HG03342 (cell line): ENCODE measurements at regions not wholly inside any gene's neighbourhood (a gene's known extent, or its start where the extent isn't known, plus 50 kb on each side); places are given as distances from the start of the nearest gene placed in this dataset.

Experiments
- ATAC-seq: cut with Tn5 transposase; IDR thresholded peaks from one replicate; pipeline ENCODE4 v1.9.1; 2021; ENCODE audit warnings: mild to moderate bottlenecking, moderate library complexity; ENCODE audit not compliant: unreplicated experiment

DNA sequence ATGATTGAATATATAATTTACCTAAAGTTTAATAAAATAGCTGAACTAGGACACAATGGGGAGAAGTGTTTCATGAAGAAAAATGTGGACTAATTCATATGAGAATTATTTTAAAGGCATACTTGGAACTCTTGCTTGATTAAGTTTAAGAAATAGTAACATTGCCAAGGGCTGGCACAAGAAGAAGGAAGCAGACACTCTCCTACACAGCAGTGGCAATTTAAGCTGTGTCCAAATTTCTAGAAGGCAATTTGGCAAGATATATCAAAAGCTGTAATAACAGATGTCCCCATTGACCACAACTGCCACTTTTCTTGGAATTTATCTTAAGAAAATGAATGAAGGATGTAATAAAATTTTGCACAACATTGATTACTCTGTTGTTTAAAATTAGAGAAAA lies 209.5 kb upstream of the S100G start:
- no peak for ATAC-seq

GRCh38 chrX:16444353-16444752 lies 205.6 kb upstream of the S100G start:
- ATAC-seq: no peak

DNA sequence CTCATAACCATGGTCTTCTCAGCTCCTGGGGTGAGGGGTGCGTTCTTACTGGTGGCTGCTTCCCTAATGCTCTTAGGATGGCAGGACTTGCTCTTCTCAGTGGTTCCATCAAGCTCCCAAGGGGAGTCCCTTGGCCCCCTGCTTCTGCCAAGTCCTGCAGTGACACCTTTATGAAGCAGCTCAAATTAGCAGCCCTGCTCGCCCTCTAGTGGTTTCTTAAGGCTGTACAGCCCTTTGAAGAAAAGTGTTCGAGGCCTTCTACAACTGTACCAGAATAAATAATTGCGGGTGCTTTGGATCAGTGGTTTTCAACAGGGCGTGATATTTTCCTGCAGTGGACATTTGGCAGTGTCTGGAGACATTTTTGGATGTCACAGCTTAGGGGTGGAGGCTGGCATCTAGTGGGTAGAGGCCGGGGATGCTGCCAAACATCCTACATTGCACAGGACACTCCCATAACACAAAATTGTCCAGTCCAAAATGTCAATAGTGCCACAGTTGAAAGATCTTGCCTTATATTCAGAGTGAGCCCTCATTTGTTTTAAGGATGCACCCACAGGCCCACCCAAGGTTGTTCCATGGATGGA lies 204.7 kb upstream of the S100G start:
- ATAC-seq: peak; percentile 84

- ATAC-seq: no peak
Observed at GRCh38 chrX:16451334-16451733, 198.6 kb upstream of the S100G start.

- no peak for ATAC-seq
Observed at GRCh38 chrX:16454926-16455325, 195.0 kb upstream of the S100G start.

DNA sequence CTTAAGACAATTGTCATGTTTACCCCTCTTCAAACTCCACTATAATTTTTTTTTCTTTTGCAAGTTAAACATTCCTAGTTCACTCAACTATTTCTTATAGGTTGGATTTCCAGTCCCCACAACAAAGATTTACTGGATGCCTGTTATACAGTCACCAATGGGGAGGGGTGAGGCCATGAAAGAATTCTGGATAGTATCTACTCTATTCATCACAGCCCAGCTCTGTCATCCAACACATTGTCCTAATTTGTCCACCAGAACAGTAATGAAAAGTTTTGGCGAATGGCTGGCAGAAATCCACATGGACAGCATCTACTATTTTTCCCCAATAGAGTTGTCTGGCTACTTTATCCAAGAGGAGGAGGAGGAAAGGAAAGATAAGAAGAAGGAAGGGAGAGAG lies 192.7 kb upstream of the S100G start:
- no peak for ATAC-seq

- no peak for ATAC-seq
Observed at GRCh38 chrX:16458208-16458607, 191.8 kb upstream of the S100G start.

GRCh38 chrX:16459008-16459407 lies 190.9 kb upstream of the S100G start:
- ATAC-seq: no peak

DNA sequence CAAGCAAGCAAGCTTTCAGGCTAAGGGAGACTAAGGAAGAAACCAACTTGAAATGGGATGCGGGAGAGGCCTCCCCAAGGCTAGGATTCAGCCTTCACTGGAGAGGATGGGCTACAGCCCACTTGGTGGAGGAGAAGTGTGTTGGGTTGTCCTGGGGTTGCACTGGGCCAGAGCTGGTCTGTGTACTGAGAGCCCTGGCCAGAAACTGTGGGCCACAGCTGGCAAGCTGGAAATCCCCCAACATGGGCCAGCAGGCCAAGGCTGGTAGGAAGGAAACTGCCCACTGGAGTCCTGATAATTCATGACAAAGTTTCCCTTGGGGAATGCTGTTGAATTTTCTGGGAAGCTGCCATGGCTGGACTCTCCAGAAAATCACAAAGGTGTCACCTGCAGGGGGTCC lies 188.0 kb upstream of the S100G start:
- ATAC-seq: no peak

- ATAC-seq: no peak
Observed at GRCh38 chrX:16462912-16463311, 187.0 kb upstream of the S100G start.

GRCh38 chrX:16464369-16464768 lies 185.6 kb upstream of the S100G start:
- ATAC-seq: no peak

- no peak for ATAC-seq
Observed at GRCh38 chrX:16465081-16465876, 184.7 kb upstream of the S100G start.

DNA sequence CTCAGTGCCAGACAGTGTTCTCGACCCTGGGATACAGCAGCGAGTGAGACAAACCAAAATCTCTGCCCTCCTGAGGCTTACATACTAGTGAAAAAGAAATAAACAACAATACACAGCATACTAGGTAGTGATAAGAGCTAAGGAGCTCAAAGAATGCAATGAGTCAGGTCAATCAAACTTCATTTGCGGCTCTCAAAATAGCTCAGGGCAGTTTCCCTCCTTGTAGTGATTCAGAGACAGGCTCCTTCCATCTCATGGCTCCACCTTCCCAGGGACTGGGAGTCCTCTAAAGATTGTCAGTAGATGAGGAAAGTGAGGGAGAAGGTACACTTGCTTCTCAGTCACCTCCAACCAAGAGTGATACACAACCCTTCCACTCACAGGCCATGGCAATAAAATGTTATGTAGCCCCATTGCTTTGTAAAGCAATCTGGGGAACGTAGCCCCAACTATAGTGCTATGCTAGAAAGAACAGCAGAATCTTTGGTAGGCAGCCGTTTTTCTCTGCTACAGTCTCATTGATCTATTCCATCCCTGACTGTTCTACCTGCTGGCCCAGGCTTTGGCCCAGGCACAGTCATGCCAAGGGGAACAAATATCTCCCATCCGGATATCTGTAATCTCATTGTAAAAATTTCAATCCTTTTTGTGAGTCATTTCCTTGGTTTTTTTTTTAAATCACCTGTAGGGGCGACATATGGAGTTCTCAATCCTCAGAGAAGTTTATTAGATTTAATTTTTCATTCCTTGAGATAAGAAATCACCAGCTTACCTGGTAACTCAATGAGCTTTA lies 183.1 kb upstream of the S100G start:
- ATAC-seq: no peak

DNA sequence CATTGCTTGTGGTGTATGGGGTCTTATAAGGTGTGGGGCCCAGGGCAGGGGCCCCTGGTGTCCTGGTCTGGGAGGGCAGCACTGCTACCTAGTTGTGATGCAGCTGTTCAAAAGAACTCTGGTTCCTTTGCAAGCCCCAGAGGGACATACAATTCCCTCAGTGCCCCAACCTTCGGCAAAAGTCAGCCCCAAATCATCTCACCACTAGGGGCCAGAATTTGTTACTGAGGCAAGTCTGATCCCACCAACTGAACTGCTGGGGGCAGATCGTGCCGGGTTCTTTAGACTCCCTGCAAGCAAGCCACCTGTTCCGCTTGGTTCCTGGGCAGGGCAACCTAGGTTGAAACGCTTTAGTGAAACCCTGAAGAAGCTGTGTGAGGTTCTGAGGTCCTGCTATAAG lies 180.1 kb upstream of the S100G start:
- ATAC-seq: no peak

- ATAC-seq: no peak
Observed at GRCh38 chrX:16472345-16472744, 177.6 kb upstream of the S100G start.

GRCh38 chrX:16474511-16474910 lies 175.4 kb upstream of the S100G start:
- no peak for ATAC-seq

- no peak for ATAC-seq
Observed at GRCh38 chrX:16476009-16476408, 173.9 kb upstream of the S100G start.

GRCh38 chrX:16476692-16477091 lies 173.3 kb upstream of the S100G start:
- no peak for ATAC-seq

GRCh38 chrX:16479206-16479869 lies 170.6 kb upstream of the S100G start:
- no peak for ATAC-seq

- no peak for ATAC-seq
Observed at GRCh38 chrX:16480049-16480448, 169.9 kb upstream of the S100G start.

- no peak for ATAC-seq
Observed at GRCh38 chrX:16484338-16484737, 165.6 kb upstream of the S100G start.
